MCF 10A (cell line): ENCODE measurements at regions not wholly inside any gene's neighbourhood (a gene's known extent, or its start where the extent isn't known, plus 50 kb on each side); places are given as distances from the start of the nearest gene placed in this dataset.

ENCODE experiments used
- BruUV-seq: library from RNA; stranded (reverse); fragments of 400-500 nt; replicated peaks from 2 replicates; lab custom pipeline; 2021; lab: Mats Ljungman, UMichigan
- CTCF ChIA-PET: fragments of 300-600 bp; sonication (Branson Sonifier 250); formaldehyde crosslinking; extraction: SDS; loops from one replicate; lab custom pipeline; 2021; ENCODE audit warnings: antibody characterized with exemption, inconsistent platforms; lab: Yijun Ruan, JAX
- POLR2A ChIA-PET: fragments of 300-600, 350-650 bp; sonication (Branson Sonifier 250); formaldehyde crosslinking; extraction: SDS; loops from one replicate; lab custom pipeline; 2020; ENCODE audit warnings: antibody characterized with exemption, inconsistent platforms; lab: Yijun Ruan, JAX
- DNase-seq: peaks from one replicate; pipeline ENCODE4 v3.0.0-alpha.2; 2018; ENCODE audit not compliant: unreplicated experiment
- H3K27ac Mint-ChIP-seq: one replicate; pipeline ENCODE4 v1.8.0; 2022; ENCODE audit warnings: mild to moderate bottlenecking, low read depth, mixed read lengths; ENCODE audit not compliant: unreplicated experiment
- H3K27me3 Mint-ChIP-seq: one replicate; pipeline ENCODE4 v1.8.0; 2022; ENCODE audit warnings: mixed read lengths; ENCODE audit not compliant: insufficient read depth, unreplicated experiment
- H3K36me3 Mint-ChIP-seq: one replicate; pipeline ENCODE4 v1.8.0; 2022; ENCODE audit warnings: mild to moderate bottlenecking, moderate library complexity, mixed read lengths; ENCODE audit not compliant: insufficient read depth, unreplicated experiment
- H3K4me1 Mint-ChIP-seq: one replicate; pipeline ENCODE4 v1.8.0; 2022; ENCODE audit warnings: mixed read lengths; ENCODE audit not compliant: insufficient read depth, unreplicated experiment
- H3K4me3 Mint-ChIP-seq: one replicate; pipeline ENCODE4 v1.8.0; 2022; ENCODE audit warnings: mild to moderate bottlenecking, moderate library complexity, mixed read lengths; ENCODE audit not compliant: unreplicated experiment
- H3K9me3 Mint-ChIP-seq: one replicate; pipeline ENCODE4 v1.8.0; 2022; ENCODE audit warnings: mixed read lengths; ENCODE audit not compliant: unreplicated experiment
- CTCF ChIP-seq: fragments of 200-600 bp; IDR thresholded peaks from one replicate; pipeline ENCODE4 v1.8.0; 2022; ENCODE audit warnings: antibody characterized with exemption, mild to moderate bottlenecking; ENCODE audit not compliant: unreplicated experiment
- intact Hi-C: fragments of 100-400 bp; cut with micrococcal nuclease; formaldehyde crosslinking; loops from 2 replicates; pipeline ENCODE4 v1.14.1; 2022

- H3K27me3 Mint-ChIP-seq = no peaks in the 10 kb centered on the region
- H3K27ac Mint-ChIP-seq = no peak overlapping the region
These were observed 942.9 kb downstream of the SQOR start for GRCh38 chr15:46577767-46578166.

DNA sequence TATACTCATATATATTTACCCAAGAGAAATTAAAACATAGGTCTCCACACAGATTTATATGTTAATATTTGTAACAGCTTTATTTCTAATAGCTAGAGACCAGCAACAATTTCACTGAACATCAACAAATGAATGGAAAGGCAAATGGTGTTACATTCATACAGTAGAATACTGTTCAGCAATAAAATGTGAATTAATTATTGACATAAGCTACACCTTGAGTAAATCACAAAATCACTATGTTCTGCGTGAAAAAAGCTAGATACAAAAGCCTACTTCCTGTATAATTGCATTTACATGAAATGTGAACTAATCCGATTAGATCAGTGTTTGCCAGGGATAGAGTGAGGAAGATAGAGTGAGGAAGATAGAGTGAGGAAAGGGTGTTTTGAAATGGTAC is 945.7 kb downstream of the SQOR start:
- no peak for TF ChIP-seq CTCF
- intact Hi-C loops = no loop called here
- no TSS peak for BruUV-seq
- Mint-ChIP-seq H3K27ac (no peak overlapping the region), H3K27me3 (no peaks in the 10 kb centered on the region), H3K36me3 (no peaks in the 10 kb centered on the region), H3K4me3 (no peak overlapping the region), H3K4me1 (peaks cover 5% of the 10 kb centered on the region), H3K9me3 (no peaks in the 10 kb centered on the region)
- CTCF ChIA-PET = no interaction called here
- DNase-seq = no peak
- POLR2A ChIA-PET = no interaction called here

More at GRCh38 chr15:46577767-46578166, 942.9 kb downstream of the SQOR start:
- H3K36me3 Mint-ChIP-seq = no peaks in the 10 kb centered on the region
- POLR2A ChIA-PET = no interaction called here
- no TSS peak for BruUV-seq
- no peak overlapping the region for H3K4me3 Mint-ChIP-seq
- CTCF ChIA-PET = no interaction called here
- H3K9me3 Mint-ChIP-seq = no peaks in the 10 kb centered on the region
- no peak for TF ChIP-seq CTCF
- no peak for DNase-seq
- intact Hi-C loops = no loop called here
- H3K4me1 Mint-ChIP-seq = peaks cover 5% of the 10 kb centered on the region

GRCh38 chr15:46580924-46581323 is 946.1 kb downstream of the SQOR start:
- no TSS peak for BruUV-seq
- H3K27me3 Mint-ChIP-seq = no peaks in the 10 kb centered on the region
- H3K4me1 Mint-ChIP-seq = peaks cover 5% of the 10 kb centered on the region
- ChIA-PET POLR2A (no interaction called here), CTCF (no interaction called here)
- TF ChIP-seq CTCF = no peak
- no peak overlapping the region for H3K4me3 Mint-ChIP-seq
- H3K27ac Mint-ChIP-seq = no peak overlapping the region
- no peaks in the 10 kb centered on the region for H3K36me3 Mint-ChIP-seq
- DNase-seq = no peak
- no peaks in the 10 kb centered on the region for H3K9me3 Mint-ChIP-seq
- intact Hi-C loops = no loop called here

- ChIA-PET CTCF (no interaction called here), POLR2A (no interaction called here)
- H3K27me3 Mint-ChIP-seq = no peaks in the 10 kb centered on the region
- intact Hi-C loops = no loop called here
- H3K27ac Mint-ChIP-seq = no peak overlapping the region
- no TSS peak for BruUV-seq
- H3K36me3 Mint-ChIP-seq = peaks cover 7% of the 10 kb centered on the region
- no peak overlapping the region for H3K4me3 Mint-ChIP-seq
- no peak for DNase-seq
- H3K9me3 Mint-ChIP-seq = no peaks in the 10 kb centered on the region
- no peak for TF ChIP-seq CTCF
- no peaks in the 10 kb centered on the region for H3K4me1 Mint-ChIP-seq
These were observed 954.3 kb downstream of the SQOR start for GRCh38 chr15:46589088-46589487.
